Activated naive CD4-positive, alpha-beta T cell treated with anti-CD3 and anti-CD28 coated beads, Interleukin-2, amount 50 U/mL, for 72 hours (primary cell): ENCODE measurements at regions not wholly inside any gene's neighbourhood (a gene's known extent, or its start where the extent isn't known, plus 50 kb on each side); places are given as distances from the start of the nearest gene placed in this dataset.
"Not testable (repeated sequence)": the region's sequence is repeated elsewhere in the genome, so short reads cannot be mapped to it uniquely, and the experiment has no call there.

Source experiments
- ATAC-seq, 2 donors: fragments of 150-1000 bp; cut with Tn5 transposase; 2 replicates each; pipeline ENCODE4 v1.10.0; 2021; ENCODE audit warnings: mild to moderate bottlenecking in 2 of 2, moderate library complexity in 2 of 2
- DNase-seq, 2 donors: peaks; one replicate each; pipeline ENCODE4 v3.0.0; 2021 to 2022; ENCODE audit warnings: low spot score in 2 of 2
- H3K27ac Mint-ChIP-seq, 2 donors: one replicate each; pipeline ENCODE4 v1.8.0; 2022; ENCODE audit warnings: mild to moderate bottlenecking in 2 of 2, mixed read lengths in 2 of 2
- H3K36me3 Mint-ChIP-seq, 2 donors: one replicate each; pipeline ENCODE4 v1.8.0; 2022; ENCODE audit warnings: mixed read lengths in 2 of 2
- H3K9me3 Mint-ChIP-seq, 2 donors: one replicate each; pipeline ENCODE4 v1.8.0; 2022; ENCODE audit warnings: mixed read lengths in 2 of 2

GRCh38 chr3:197618408-197618807, 62.6 kb upstream of the BDH1 start:
- ATAC-seq, H3K27ac Mint-ChIP-seq, DNase-seq: not testable (repeated sequence)
- peaks cover 45 to 63% of the 10 kb centered on the region in 2 donors for H3K36me3 Mint-ChIP-seq
- peaks cover 7 to 11% of the 10 kb centered on the region in 2 donors for H3K9me3 Mint-ChIP-seq

- no peak for DNase-seq
- Mint-ChIP-seq H3K9me3 (peaks cover 7 to 17% of the 10 kb centered on the region in 2 donors), H3K27ac (no peak overlapping the region), H3K36me3 (peaks cover 47 to 72% of the 10 kb centered on the region in 2 donors)
- no peak for ATAC-seq
These were observed 59.7 kb upstream of the BDH1 start for GRCh38 chr3:197615430-197615829.

- Mint-ChIP-seq H3K9me3 (peaks cover 7 to 17% of the 10 kb centered on the region in 2 donors), H3K36me3 (peaks cover 46 to 72% of the 10 kb centered on the region in 2 donors), H3K27ac (peak overlapping the region in 1 of 2 donors; percentile 61)
- not testable (repeated sequence) for DNase-seq, ATAC-seq
These were observed 58.4 kb upstream of the BDH1 start for GRCh38 chr3:197614134-197614533.

- ATAC-seq, result peak; percentile 97
- DNase-seq, result no peak
- Mint-ChIP-seq H3K27ac (peak overlapping the region; percentile 40 to 61), H3K36me3 (peaks cover 46 to 66% of the 10 kb centered on the region in 2 donors), H3K9me3 (peaks cover 7 to 17% of the 10 kb centered on the region in 2 donors)
These were observed 57.4 kb upstream of the BDH1 start for GRCh38 chr3:197613199-197613598.

GRCh38 chr3:197611255-197611654, 55.5 kb upstream of the BDH1 start:
- no peak for DNase-seq
- H3K27ac Mint-ChIP-seq, result peak overlapping the region in 1 of 2 donors; percentile 69
- ATAC-seq, result no peak
- H3K9me3 Mint-ChIP-seq, result peaks cover 7 to 12% of the 10 kb centered on the region in 2 donors
- H3K36me3 Mint-ChIP-seq, result peaks cover 38 to 64% of the 10 kb centered on the region in 2 donors

GRCh38 chr3:197606468-197606867, 50.7 kb upstream of the BDH1 start:
- Mint-ChIP-seq H3K9me3 (peaks cover 0 to 4% of the 10 kb centered on the region in 2 donors), H3K27ac (peak overlapping the region in 1 of 2 donors; percentile 11), H3K36me3 (peaks cover 12 to 37% of the 10 kb centered on the region in 2 donors)
- ATAC-seq (no peak), DNase-seq (no peak)
